Sciatic nerve (tissue), 2 donors: ENCODE measurements at regions not wholly inside any gene's neighbourhood (a gene's known extent, or its start where the extent isn't known, plus 50 kb on each side); places are given as distances from the start of the nearest gene placed in this dataset.

Experiments used
- ATAC-seq: fragments of 200-7000 bp; cut with Tn5 transposase; one replicate; pipeline ENCODE4 v1.9.1; 2020; ENCODE audit warnings: mild to moderate bottlenecking, moderate library complexity
- DNase-seq: peaks from one replicate; pipeline ENCODE4 v3.0.0-alpha.2; 2020; ENCODE audit warnings: low spot score
- intact Hi-C: fragments of 100-400 bp; cut with DNase I; formaldehyde crosslinking; loops from one replicate; pipeline ENCODE4 v1.14.2; 2022
- donor health status: DM: no; HTN: no; CAD: no.
- donor health status: DM: no; HTN: no; CAD: no.

GRCh38 chr13:47126432-47126831, 229.6 kb upstream of the HTR2A start:
- ATAC-seq (no peak), DNase-seq (no peak)
- intact Hi-C loops: no loop called here

GRCh38 chr13:47121092-47121763, 224.4 kb upstream of the HTR2A start:
- intact Hi-C loops: no loop called here
- DNase-seq: no peak
- ATAC-seq: no peak

GRCh38 chr13:47120282-47120681, 223.4 kb upstream of the HTR2A start:
- no peak for DNase-seq
- ATAC-seq: no peak
- intact Hi-C loops: no loop called here

- no peak for ATAC-seq
- intact Hi-C loops: no loop called here
- DNase-seq: no peak
Observed at GRCh38 chr13:47119575-47120235, 222.9 kb upstream of the HTR2A start.

- ATAC-seq: no peak
- intact Hi-C loops: no loop called here
- DNase-seq: no peak
Observed at GRCh38 chr13:47117268-47117667, 220.4 kb upstream of the HTR2A start.

- ATAC-seq: no peak
Observed at GRCh38 chr13:47114030-47114429, 217.2 kb upstream of the HTR2A start.

GRCh38 chr13:47112903-47113299, 216.0 kb upstream of the HTR2A start:
- intact Hi-C loops: no loop called here
- no peak for ATAC-seq

More at GRCh38 chr13:47114030-47114429, 217.2 kb upstream of the HTR2A start:
- intact Hi-C loops: no loop called here
- DNase-seq: no peak

GRCh38 chr13:47112205-47112902, 215.5 kb upstream of the HTR2A start:
- DNase-seq (no peak), ATAC-seq (no peak)
- intact Hi-C loops: no loop called here

More at GRCh38 chr13:47112903-47113299, 216.0 kb upstream of the HTR2A start:
- no peak for DNase-seq

GRCh38 chr13:47111499-47111898, 214.6 kb upstream of the HTR2A start:
- no peak for ATAC-seq
- intact Hi-C loops: no loop called here
- DNase-seq: no peak

GRCh38 chr13:47110833-47111240, 214.0 kb upstream of the HTR2A start:
- peak; percentile 10 for ATAC-seq
- DNase-seq: no peak
- intact Hi-C loops: no loop called here

GRCh38 chr13:47110141-47110540, 213.3 kb upstream of the HTR2A start:
- intact Hi-C loops: no loop called here
- no peak for ATAC-seq
- no peak for DNase-seq

- no peak for ATAC-seq
- intact Hi-C loops: no loop called here
- DNase-seq: no peak
Observed at GRCh38 chr13:47109028-47109427, 212.2 kb upstream of the HTR2A start.

- DNase-seq (no peak), ATAC-seq (no peak)
- intact Hi-C loops: no loop called here
Observed at GRCh38 chr13:47100214-47100853, 203.5 kb upstream of the HTR2A start.

- DNase-seq (no peak), ATAC-seq (no peak)
- intact Hi-C loops: no loop called here
Observed at GRCh38 chr13:47094734-47095434, 198.0 kb upstream of the HTR2A start.

- no peak for ATAC-seq
- intact Hi-C loops: no loop called here
- DNase-seq: no peak
Observed at GRCh38 chr13:47092202-47092601, 195.3 kb upstream of the HTR2A start.

- DNase-seq: no peak
- ATAC-seq: no peak
- intact Hi-C loops: no loop called here
Observed at GRCh38 chr13:47087841-47088240, 191.0 kb upstream of the HTR2A start.

- intact Hi-C loops: no loop called here
- no peak for ATAC-seq
- no peak for DNase-seq
Observed at GRCh38 chr13:47087241-47087640, 190.4 kb upstream of the HTR2A start.

GRCh38 chr13:47085346-47085745, 188.5 kb upstream of the HTR2A start:
- intact Hi-C loops: no loop called here
- no peak for DNase-seq
- no peak for ATAC-seq

- DNase-seq (no peak), ATAC-seq (no peak)
- intact Hi-C loops: no loop called here
Observed at GRCh38 chr13:47081850-47082249, 185.0 kb upstream of the HTR2A start.
